ENCODE measurements at regions not wholly inside any gene's neighbourhood (a gene's known extent, or its start where the extent isn't known, plus 50 kb on each side); places are given as distances from the start of the nearest gene placed in this dataset.

DNA sequence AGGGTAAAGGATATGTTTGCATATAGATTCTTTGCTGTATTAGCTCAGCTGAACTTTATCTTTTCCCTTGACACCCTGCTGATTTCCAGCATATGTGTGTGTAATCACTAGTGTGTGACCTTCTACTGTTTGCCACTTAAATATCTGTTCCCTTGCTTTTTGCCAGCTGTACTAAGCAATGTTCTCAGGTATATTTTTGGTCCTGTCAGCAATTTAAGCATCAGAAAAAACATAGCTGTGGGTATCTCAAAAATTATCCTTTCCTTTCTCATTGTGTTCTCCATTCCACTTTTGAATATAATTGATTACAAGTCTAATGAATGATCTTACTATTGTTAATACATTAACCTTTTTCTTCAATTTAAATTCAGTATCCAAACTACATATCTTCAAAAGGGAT lies 59.2 kb upstream of the CDH10 start:
- H3K4me1 Mint-ChIP-seq, result no peaks in the 10 kb centered on the region
- no peak for ATAC-seq (replicated peaks)
- no peak overlapping the region for H3K4me3 Mint-ChIP-seq
- peaks cover 27% of the 10 kb centered on the region for H3K9me3 Mint-ChIP-seq
- H3K36me3 Mint-ChIP-seq (ENCODE audit: low read depth), result no peaks in the 10 kb centered on the region
- H3K27me3 Mint-ChIP-seq, result no peaks in the 10 kb centered on the region
- no peak overlapping the region for H3K27ac Mint-ChIP-seq

All from activated T-helper 17 cell treated with anti-CD3 and anti-CD28 coated beads, Interleukin-2, amount 50 U/mL, for 72 hours (primary cell).